Nephron progenitor cell (in vitro differentiated cells): ENCODE measurements at regions not wholly inside any gene's neighbourhood (a gene's known extent, or its start where the extent isn't known, plus 50 kb on each side); places are given as distances from the start of the nearest gene placed in this dataset.

Experiments used
- DNase-seq: peaks from one replicate; pipeline ENCODE4 v3.0.0; 2021
- H3K27ac Mint-ChIP-seq: 2 replicates; pipeline ENCODE4 v1.8.0; 2021; ENCODE audit warnings: mild to moderate bottlenecking, moderate library complexity, mixed read lengths
- H3K27me3 Mint-ChIP-seq: 2 replicates; pipeline ENCODE4 v1.8.0; 2021; ENCODE audit warnings: mild to moderate bottlenecking, low read depth, mixed read lengths; ENCODE audit not compliant: poor library complexity
- H3K36me3 Mint-ChIP-seq: 2 replicates; pipeline ENCODE4 v1.8.0; 2021; ENCODE audit warnings: low read depth, mixed read lengths
- H3K4me1 Mint-ChIP-seq: 2 replicates; pipeline ENCODE4 v1.8.0; 2021; ENCODE audit warnings: mixed read lengths
- H3K4me3 Mint-ChIP-seq: 2 replicates; pipeline ENCODE4 v1.8.0; 2021; ENCODE audit warnings: mild to moderate bottlenecking, moderate library complexity, mixed read lengths
- H3K9me3 Mint-ChIP-seq: 2 replicates; pipeline ENCODE4 v1.8.0; 2021; ENCODE audit warnings: mild to moderate bottlenecking, moderate library complexity, mixed read lengths
- TF ChIP-seq, protein P1 (sequence below): fragments of 200-600 bp; sonication (generic); IDR thresholded peaks from 2 replicates; pipeline ENCODE4 v1.5.0; 2021; ENCODE audit warnings: antibody characterized with exemption

DNA sequence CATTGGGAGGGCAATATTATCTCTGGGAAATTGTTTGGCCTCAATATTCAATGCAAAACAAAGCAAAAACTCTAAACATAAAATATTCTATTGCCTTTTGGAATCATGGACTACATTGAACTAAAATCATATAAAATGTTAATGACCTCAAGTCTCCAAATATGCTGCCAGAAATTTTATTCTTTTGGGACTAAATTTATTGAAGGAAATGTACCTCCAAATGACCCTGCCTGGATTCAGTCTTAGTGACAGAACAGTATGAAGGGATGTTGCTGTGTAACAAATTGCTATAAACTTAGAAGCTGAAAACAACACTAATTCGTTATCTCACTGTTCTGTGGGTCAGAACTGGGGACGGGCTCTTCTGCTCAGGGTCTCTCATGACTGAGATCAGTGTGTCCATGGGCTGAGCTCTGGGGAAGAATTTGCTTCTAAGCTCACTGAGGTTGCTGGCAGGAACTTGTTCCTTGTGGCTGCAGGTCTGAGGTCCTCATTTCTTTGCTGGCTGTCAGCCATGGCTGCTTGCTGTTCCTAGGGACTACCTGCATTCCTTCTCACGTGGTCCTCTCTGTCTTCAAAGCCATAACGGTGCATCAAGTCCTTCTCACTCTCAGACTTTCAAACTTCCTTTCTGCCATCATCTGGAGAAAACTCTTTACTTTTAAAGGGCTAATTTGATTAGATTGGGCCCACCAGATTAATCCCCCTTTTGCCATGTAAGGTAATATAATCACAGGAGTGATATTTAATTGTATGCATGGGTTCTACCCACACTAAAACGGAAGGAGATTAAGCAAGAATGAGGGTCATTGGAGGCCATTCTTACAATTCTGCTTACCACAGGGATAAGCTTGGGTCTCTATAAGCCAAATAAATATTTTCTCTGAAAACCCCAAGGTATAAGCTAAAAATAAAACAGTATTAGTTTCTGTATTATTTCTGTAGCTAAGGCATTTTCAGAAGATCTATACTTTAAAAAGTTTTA is 149.0 kb downstream of the ADCYAP1 start:
- H3K9me3 Mint-ChIP-seq, result peaks cover 32% of the 10 kb centered on the region
- H3K4me3 Mint-ChIP-seq, result no peak overlapping the region
- TF ChIP-seq, protein P1, sequence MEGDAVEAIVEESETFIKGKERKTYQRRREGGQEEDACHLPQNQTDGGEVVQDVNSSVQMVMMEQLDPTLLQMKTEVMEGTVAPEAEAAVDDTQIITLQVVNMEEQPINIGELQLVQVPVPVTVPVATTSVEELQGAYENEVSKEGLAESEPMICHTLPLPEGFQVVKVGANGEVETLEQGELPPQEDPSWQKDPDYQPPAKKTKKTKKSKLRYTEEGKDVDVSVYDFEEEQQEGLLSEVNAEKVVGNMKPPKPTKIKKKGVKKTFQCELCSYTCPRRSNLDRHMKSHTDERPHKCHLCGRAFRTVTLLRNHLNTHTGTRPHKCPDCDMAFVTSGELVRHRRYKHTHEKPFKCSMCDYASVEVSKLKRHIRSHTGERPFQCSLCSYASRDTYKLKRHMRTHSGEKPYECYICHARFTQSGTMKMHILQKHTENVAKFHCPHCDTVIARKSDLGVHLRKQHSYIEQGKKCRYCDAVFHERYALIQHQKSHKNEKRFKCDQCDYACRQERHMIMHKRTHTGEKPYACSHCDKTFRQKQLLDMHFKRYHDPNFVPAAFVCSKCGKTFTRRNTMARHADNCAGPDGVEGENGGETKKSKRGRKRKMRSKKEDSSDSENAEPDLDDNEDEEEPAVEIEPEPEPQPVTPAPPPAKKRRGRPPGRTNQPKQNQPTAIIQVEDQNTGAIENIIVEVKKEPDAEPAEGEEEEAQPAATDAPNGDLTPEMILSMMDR, result no peak
- H3K4me1 Mint-ChIP-seq, result no peaks in the 10 kb centered on the region
- DNase-seq, result no peak
- peak overlapping the region; percentile 56 for H3K27ac Mint-ChIP-seq
- peaks cover 26% of the 10 kb centered on the region for H3K36me3 Mint-ChIP-seq
- H3K27me3 Mint-ChIP-seq, result no peaks in the 10 kb centered on the region

DNA sequence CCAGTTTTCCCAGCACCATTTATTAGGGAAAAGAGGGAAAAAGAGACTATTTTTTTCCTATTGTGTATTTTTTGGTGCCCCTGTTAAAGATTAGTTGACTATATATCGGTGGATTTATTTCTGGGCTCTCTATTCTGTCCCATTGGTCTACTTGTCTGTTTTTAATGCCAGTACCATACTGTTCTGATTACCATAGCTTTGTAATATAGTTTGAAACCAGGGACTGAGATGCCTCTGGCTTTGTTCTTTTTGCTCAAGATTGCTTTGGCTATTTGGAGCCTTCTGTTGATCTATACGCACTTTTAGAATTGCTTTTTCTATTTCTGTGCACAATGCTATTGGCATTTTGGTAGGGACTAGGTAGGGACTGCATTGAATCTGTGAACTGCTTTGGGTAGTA is 151.7 kb downstream of the ADCYAP1 start:
- no peaks in the 10 kb centered on the region for H3K27me3 Mint-ChIP-seq
- peaks cover 27% of the 10 kb centered on the region for H3K36me3 Mint-ChIP-seq
- no peak overlapping the region for H3K27ac Mint-ChIP-seq
- no peak overlapping the region for H3K4me3 Mint-ChIP-seq
- no peaks in the 10 kb centered on the region for H3K4me1 Mint-ChIP-seq
- TF ChIP-seq, protein P1, result no peak
- H3K9me3 Mint-ChIP-seq, result peaks cover 38% of the 10 kb centered on the region
- no peak for DNase-seq

DNA sequence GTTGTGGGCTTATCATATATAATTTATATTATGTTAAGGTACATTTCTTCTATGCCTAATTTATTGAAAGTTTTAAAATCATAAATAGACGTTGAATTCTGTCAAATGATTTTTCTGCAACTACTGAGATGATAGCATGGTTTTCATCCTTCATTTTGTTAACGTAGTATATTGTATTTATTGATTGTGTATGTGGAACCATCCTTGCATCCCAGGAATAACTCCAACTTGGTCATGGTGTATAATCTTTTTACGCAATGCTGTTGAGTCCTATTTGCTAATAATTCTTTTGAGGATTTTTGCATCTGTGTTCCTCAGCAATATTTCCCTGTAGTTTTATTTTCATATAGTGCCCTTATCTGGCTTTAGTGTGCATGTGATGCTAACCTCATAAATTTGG is 152.7 kb downstream of the ADCYAP1 start:
- Mint-ChIP-seq H3K27ac (no peak overlapping the region), H3K27me3 (no peaks in the 10 kb centered on the region), H3K36me3 (peaks cover 27% of the 10 kb centered on the region), H3K4me1 (no peaks in the 10 kb centered on the region), H3K4me3 (no peak overlapping the region), H3K9me3 (peaks cover 38% of the 10 kb centered on the region)
- TF ChIP-seq, protein P1, result no peak
- DNase-seq, result no peak

DNA sequence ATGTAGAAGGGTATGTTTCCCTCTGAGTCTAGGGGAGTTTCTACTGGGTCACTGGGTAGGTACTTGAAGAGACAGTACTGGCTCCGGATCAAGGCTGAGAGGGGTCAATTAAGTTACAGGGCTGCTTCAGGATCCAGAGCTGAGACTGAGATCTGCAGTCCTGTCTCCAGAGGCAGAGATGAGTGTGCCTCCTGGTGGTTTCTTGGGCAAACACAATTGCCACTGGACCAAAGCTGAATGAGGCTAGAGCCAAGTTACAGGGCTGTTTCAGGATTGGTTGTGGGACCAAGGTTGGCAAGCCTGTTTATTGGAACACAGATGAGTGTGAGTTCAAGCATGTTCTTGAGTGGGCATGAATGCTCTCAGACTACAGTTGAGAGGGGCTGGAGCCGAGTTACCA is 157.9 kb downstream of the ADCYAP1 start:
- Mint-ChIP-seq H3K27ac (no peak overlapping the region), H3K36me3 (peaks cover 13% of the 10 kb centered on the region), H3K4me3 (no peak overlapping the region), H3K27me3 (no peaks in the 10 kb centered on the region), H3K9me3 (peaks cover 15% of the 10 kb centered on the region), H3K4me1 (no peaks in the 10 kb centered on the region)
- no peak for DNase-seq
- TF ChIP-seq, protein P1, result no peak

DNA sequence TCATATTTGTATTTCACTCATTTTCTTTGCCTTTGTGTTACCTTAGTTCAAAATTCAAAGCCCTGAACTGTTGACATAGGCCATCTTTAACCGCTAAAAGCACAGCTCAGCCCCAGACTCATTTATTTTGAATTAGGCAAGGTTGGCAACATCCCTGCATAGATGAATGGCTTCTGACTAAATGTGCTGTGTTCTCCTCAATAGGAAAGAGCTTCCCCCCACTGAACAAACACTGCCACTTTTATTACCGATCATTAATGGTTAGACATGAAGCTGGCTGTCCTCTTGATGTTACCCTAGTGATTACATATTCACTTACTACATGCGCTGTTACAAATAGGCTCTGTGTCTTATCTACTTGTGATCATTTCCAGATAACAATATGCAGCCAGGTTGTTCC is 170.7 kb downstream of the ADCYAP1 start:
- Mint-ChIP-seq H3K4me3 (no peak overlapping the region), H3K27me3 (no peaks in the 10 kb centered on the region), H3K4me1 (peaks cover 28% of the 10 kb centered on the region), H3K27ac (no peak overlapping the region), H3K9me3 (no peaks in the 10 kb centered on the region), H3K36me3 (no peaks in the 10 kb centered on the region)
- no peak for DNase-seq
- TF ChIP-seq, protein P1, result no peak

DNA sequence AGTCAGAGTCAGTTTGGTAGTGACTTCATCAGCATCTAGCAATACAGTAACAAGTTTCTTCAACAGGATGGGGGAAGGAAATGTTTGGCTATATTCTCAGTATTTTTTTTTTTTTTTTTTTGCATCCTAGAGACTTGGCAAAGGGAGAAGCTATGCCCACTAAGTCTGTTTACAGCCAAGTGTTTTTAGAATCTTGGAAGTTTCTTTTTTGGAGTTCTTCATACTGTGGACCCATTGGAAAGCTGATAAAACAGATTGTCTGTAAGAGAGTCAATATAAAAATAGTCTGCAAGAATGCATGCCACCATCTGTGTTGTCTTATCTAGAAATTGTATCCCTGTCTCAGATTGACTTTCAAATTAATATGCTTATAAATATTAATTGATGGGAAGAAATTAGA is 171.2 kb downstream of the ADCYAP1 start:
- no peaks in the 10 kb centered on the region for H3K9me3 Mint-ChIP-seq
- no peak for DNase-seq
- TF ChIP-seq, protein P1, result no peak
- H3K4me3 Mint-ChIP-seq, result no peak overlapping the region
- no peak overlapping the region for H3K27ac Mint-ChIP-seq
- H3K4me1 Mint-ChIP-seq, result peaks cover 28% of the 10 kb centered on the region
- H3K27me3 Mint-ChIP-seq, result no peaks in the 10 kb centered on the region
- H3K36me3 Mint-ChIP-seq, result no peaks in the 10 kb centered on the region
